ENCODE measurements at regions not wholly inside any gene's neighbourhood (a gene's known extent, or its start where the extent isn't known, plus 50 kb on each side); places are given as distances from the start of the nearest gene placed in this dataset.

DNA sequence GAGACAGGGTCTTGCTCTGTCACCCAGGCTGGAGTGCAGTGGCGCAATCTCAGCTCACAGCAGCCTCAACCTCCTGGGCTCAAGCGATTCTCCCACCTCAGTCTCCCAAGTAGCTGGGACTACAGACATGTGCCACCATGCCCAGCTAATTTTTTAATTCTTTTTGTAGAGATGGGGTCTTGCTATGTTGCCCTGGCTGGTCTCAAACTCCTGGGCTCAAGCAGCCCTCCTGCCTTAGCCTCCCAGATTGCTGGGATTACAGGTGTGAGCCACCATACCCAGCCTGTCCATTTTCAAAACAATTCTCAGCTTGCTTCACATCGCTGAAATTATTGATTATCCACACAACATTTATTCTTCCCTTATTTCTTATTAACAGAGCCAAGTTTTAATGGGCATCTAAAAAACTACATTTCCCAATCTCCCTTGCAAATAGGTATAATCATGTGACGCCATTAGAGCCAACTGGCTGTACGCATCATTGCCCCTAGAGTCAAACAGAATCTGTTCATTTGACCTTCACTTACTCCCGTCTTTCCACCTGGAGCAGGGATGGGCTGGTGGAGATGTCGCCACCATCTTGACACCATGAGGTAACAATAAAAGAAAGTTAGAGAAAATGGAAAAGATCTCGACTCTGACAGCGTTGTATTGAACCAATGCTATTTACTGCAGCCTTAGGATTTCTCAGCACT, 148.0 kb upstream of the FOXF1 start:
- TF ChIP-seq, protein P1, sequence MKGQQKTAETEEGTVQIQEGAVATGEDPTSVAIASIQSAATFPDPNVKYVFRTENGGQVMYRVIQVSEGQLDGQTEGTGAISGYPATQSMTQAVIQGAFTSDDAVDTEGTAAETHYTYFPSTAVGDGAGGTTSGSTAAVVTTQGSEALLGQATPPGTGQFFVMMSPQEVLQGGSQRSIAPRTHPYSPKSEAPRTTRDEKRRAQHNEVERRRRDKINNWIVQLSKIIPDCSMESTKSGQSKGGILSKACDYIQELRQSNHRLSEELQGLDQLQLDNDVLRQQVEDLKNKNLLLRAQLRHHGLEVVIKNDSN (IDR thresholded peaks at IDR 0.05) = peak; percentile 74
- TF ChIP-seq TAF1 (IDR thresholded peaks at IDR 0.05; ENCODE audit: low read depth) = no peak

DNA sequence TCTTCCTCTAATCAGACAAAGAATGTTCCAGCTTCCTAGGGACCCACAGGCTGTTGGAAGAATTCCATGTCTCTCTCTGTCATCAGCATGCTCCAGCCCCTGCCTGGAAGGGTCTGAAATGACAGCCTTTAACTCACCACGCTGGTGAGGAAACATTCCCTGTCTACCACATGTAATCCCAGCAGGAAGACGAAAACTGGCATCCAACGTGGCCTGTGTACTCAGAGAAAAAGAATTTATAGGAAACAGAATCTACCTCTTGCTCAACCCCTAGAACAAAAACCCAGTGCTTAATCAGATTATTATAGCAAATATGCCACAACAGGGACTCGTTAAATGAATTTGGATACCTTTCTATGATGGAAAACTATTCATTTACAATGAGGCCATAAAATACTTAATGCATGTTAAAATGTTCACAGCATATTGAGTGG, 147.3 kb upstream of the FOXF1 start:
- TF ChIP-seq YY1 (IDR thresholded peaks at IDR 0.05; ENCODE audit: low read depth) = no peak
- TF ChIP-seq, protein P2, sequence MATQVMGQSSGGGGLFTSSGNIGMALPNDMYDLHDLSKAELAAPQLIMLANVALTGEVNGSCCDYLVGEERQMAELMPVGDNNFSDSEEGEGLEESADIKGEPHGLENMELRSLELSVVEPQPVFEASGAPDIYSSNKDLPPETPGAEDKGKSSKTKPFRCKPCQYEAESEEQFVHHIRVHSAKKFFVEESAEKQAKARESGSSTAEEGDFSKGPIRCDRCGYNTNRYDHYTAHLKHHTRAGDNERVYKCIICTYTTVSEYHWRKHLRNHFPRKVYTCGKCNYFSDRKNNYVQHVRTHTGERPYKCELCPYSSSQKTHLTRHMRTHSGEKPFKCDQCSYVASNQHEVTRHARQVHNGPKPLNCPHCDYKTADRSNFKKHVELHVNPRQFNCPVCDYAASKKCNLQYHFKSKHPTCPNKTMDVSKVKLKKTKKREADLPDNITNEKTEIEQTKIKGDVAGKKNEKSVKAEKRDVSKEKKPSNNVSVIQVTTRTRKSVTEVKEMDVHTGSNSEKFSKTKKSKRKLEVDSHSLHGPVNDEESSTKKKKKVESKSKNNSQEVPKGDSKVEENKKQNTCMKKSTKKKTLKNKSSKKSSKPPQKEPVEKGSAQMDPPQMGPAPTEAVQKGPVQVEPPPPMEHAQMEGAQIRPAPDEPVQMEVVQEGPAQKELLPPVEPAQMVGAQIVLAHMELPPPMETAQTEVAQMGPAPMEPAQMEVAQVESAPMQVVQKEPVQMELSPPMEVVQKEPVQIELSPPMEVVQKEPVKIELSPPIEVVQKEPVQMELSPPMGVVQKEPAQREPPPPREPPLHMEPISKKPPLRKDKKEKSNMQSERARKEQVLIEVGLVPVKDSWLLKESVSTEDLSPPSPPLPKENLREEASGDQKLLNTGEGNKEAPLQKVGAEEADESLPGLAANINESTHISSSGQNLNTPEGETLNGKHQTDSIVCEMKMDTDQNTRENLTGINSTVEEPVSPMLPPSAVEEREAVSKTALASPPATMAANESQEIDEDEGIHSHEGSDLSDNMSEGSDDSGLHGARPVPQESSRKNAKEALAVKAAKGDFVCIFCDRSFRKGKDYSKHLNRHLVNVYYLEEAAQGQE (IDR thresholded peaks at IDR 0.05; ENCODE audit: low read depth) = no peak
- TF ChIP-seq CREB1 (IDR thresholded peaks at IDR 0.05; ENCODE audit: low read depth) = no peak
- no peak for TF ChIP-seq EP300 (IDR thresholded peaks at IDR 0.05; ENCODE audit: borderline replicate concordance)
- no peak for TF ChIP-seq TCF12 (IDR thresholded peaks at IDR 0.05; ENCODE audit: low read depth)
- TF ChIP-seq RAD21 (IDR thresholded peaks at IDR 0.05; ENCODE audit: low read depth) = no peak
- no peak for TF ChIP-seq TAF1 (IDR thresholded peaks at IDR 0.05; ENCODE audit: low read depth)
- TF ChIP-seq, protein P1 (IDR thresholded peaks at IDR 0.05) = no peak
- TF ChIP-seq, protein P3, sequence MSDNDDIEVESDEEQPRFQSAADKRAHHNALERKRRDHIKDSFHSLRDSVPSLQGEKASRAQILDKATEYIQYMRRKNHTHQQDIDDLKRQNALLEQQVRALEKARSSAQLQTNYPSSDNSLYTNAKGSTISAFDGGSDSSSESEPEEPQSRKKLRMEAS (IDR thresholded peaks at IDR 0.05) = no peak
- no peak for TF ChIP-seq ZBTB7A (IDR thresholded peaks at IDR 0.05; ENCODE audit: low read depth)
- no peak for TF ChIP-seq FOXM1 (IDR thresholded peaks at IDR 0.05; ENCODE audit: borderline replicate concordance, low read depth)
- TF ChIP-seq TEAD4 (IDR thresholded peaks at IDR 0.05) = no peak

DNA sequence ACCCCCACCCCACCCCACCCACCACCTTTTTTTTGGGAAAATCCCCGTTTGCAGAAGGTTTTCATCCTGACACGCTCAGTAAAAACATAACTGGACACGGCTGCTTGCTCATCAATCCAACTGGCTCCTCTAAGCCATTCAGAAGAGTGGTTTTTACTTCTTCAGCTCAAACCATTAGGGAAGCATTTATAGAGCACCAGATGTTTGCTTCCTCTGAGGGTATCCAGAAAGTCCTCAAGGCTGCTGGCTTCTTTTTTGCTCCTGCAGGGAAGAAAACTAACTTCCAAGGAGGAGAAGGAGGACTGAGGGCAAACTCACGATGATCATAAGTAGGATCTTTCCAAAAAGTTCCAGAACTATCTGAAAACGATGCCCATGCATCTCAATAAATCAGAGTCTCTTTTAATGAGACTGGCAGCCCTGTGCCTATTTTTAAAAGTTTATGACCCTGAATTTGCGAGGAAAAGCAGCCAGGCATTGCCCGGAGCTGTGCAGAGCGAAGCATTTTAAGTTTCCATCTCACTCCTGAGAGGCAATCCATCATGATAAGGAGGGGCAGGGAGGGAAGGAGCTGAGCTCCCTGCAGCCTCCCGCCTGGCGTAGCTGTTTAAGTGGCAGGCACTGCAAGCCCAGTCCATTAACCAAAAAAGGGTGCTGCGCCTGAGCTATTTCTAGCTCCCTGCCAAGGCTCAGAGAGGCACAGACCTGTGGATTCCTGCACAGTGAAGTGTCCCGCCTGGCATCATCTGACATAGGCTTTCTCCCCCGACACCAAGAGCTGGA, 146.3 kb upstream of the FOXF1 start:
- TF ChIP-seq CEBPB (IDR thresholded peaks at IDR 0.05) (no peak), NFIC (IDR thresholded peaks at IDR 0.05) (no peak), TCF12 (IDR thresholded peaks at IDR 0.05; ENCODE audit: low read depth) (no peak), ZBTB7A (IDR thresholded peaks at IDR 0.05; ENCODE audit: low read depth) (no peak), EGR1 (IDR thresholded peaks at IDR 0.05) (no peak), FOXM1 (IDR thresholded peaks at IDR 0.05; ENCODE audit: borderline replicate concordance, low read depth) (no peak), YY1 (IDR thresholded peaks at IDR 0.05; ENCODE audit: low read depth) (no peak)
- TF ChIP-seq, protein P1 (IDR thresholded peaks at IDR 0.05) = no peak

DNA sequence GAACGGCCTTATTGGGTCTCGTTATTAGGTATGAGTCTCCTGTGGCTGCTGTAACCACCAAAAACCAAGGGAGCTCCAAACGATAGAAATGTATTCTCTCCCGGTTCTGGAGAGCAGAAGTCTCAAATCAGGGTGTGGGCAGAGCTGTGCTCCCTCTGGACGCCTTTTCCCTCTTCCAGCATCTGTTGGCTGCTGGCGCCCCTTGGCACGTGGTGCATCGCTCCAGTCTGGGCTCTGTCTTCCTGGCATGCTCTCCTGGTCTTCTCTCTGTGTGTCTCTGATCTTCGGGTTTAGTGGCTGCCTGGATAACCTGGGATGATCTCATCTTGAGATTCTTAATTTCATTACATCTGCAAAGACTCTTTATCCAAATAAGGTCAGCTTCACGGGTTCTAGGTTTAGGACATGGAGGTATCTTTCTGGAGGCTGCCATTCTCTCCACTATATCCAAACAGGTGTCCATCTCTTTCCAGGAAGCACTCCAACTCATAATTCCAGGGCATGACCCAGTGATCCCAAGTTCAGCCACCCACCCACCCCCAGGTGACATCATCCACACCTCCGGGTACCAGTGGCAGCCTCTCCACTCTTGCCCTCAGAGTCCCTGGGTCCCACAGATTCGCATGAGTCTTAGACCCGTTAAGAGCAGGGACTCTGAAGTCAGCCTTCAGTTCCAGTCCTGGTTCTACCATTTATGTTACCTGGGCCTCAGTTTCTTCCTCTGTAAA, 145.5 kb upstream of the FOXF1 start:
- TF ChIP-seq, protein P2 (IDR thresholded peaks at IDR 0.05; ENCODE audit: low read depth) = no peak

DNA sequence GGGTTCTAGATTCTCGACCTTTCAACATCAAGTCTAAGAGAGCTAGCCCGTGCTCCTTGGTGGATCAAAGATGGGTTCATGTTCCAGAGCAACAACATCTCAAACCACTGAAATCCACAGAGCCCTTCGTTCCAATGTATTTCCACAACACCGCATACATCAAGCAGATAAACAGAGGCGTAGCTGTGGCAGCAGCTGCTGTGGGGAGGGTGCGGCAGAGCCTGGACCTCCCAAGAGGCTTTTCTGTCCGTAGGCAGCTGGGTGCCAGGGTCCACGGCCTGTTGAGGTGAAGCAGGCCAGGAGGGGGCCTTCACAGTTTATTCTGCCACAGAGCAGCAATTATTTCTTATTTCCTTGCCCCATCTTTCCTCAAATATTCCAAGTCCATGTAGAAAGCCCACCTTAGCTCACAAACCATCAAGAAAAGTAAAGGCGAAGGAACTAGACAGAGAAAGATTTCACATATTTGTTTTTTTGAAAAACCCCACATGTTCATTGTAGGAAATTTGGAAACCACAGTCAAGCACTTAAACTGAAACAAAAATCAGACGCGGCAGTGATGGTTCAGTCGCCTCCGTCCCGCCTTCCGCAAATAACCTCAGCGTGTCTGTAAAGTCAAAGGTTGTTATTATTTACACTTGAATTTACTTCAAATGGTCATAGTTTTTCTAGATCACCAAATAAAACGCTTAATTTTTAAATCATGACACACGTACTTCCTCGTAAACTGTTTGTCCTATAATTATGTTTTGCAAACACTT, 144.6 kb upstream of the FOXF1 start:
- TF ChIP-seq CEBPB (IDR thresholded peaks at IDR 0.05) = no peak
- no peak for TF ChIP-seq TAF1 (IDR thresholded peaks at IDR 0.05; ENCODE audit: low read depth)
- no peak for TF ChIP-seq YY1 (IDR thresholded peaks at IDR 0.05; ENCODE audit: low read depth)
- TF ChIP-seq, protein P2 (IDR thresholded peaks at IDR 0.05; ENCODE audit: low read depth) = no peak
- no peak for TF ChIP-seq NFIC (IDR thresholded peaks at IDR 0.05)
- TF ChIP-seq RAD21 (IDR thresholded peaks at IDR 0.05; ENCODE audit: low read depth) = no peak
- no peak for TF ChIP-seq ZBTB7A (IDR thresholded peaks at IDR 0.05; ENCODE audit: low read depth)
- no peak for TF ChIP-seq TCF12 (IDR thresholded peaks at IDR 0.05; ENCODE audit: low read depth)
- TF ChIP-seq, protein P1 (IDR thresholded peaks at IDR 0.05) = no peak
- TF ChIP-seq EP300 (IDR thresholded peaks at IDR 0.05; ENCODE audit: borderline replicate concordance) = no peak
- TF ChIP-seq FOXM1 (IDR thresholded peaks at IDR 0.05; ENCODE audit: borderline replicate concordance, low read depth) = no peak

Measured in Ishikawa (cell line).